WERI-Rb-1 (cell line): ENCODE measurements at regions not wholly inside any gene's neighbourhood (a gene's known extent, or its start where the extent isn't known, plus 50 kb on each side); places are given as distances from the start of the nearest gene placed in this dataset.

ENCODE experiments used
- DNase-seq: peaks from one replicate; pipeline ENCODE4 v3.0.0-alpha.2; 2020
- H3K27ac ChIP-seq: fragments of 250-450 bp; sonication (Bioruptor Pico); 2 replicates; pipeline ENCODE4 v1.5.1; 2020; ENCODE audit warnings: mild to moderate bottlenecking, moderate library complexity
- H3K27me3 ChIP-seq: fragments of 250-450 bp; sonication (Bioruptor Pico); 2 replicates; pipeline ENCODE4 v1.5.1; 2021; ENCODE audit warnings: mild to moderate bottlenecking, low read depth, moderate library complexity; ENCODE audit not compliant: insufficient read depth, severe bottlenecking
- H3K36me3 ChIP-seq: fragments of 250-450 bp; sonication (Bioruptor Pico); 2 replicates; pipeline ENCODE4 v1.5.1; 2020; ENCODE audit warnings: mild to moderate bottlenecking, moderate library complexity
- H3K4me3 ChIP-seq: 2 replicates; pipeline ENCODE4 v1.5.1; 2011; ENCODE audit warnings: low read depth, mild to moderate bottlenecking, control low read depth, low read length
- H3K9me3 ChIP-seq: fragments of 250-450 bp; sonication (Bioruptor Pico); 2 replicates; pipeline ENCODE4 v1.5.1; 2021; ENCODE audit warnings: mild to moderate bottlenecking, moderate library complexity; ENCODE audit not compliant: severe bottlenecking
- CTCF ChIP-seq: IDR thresholded peaks from 2 replicates; pipeline ENCODE4 v1.5.1; 2011; ENCODE audit warnings: low read depth, mild to moderate bottlenecking, control low read depth, inconsistent platforms, low read length

- no peak for DNase-seq
- Histone ChIP-seq H3K36me3 (no peaks in the 10 kb centered on the region), H3K9me3 (no peaks in the 10 kb centered on the region), H3K4me3 (no peak overlapping the region), H3K27me3 (no peaks in the 10 kb centered on the region), H3K27ac (no peak overlapping the region)
- no peak for TF ChIP-seq CTCF
Measured at GRCh38 chr1:163799190-163799805, 477.5 kb downstream of the NUF2 start.

GRCh38 chr1:163807331-163808049 lies 485.7 kb downstream of the NUF2 start:
- H3K36me3 ChIP-seq: no peaks in the 10 kb centered on the region
- TF ChIP-seq CTCF: no peak
- no peak for DNase-seq
- H3K27me3 ChIP-seq: no peaks in the 10 kb centered on the region
- no peak overlapping the region for H3K4me3 ChIP-seq
- H3K27ac ChIP-seq: no peak overlapping the region
- H3K9me3 ChIP-seq: no peaks in the 10 kb centered on the region

GRCh38 chr1:163813251-163813650 lies 491.5 kb downstream of the NUF2 start:
- Histone ChIP-seq H3K27ac (no peak overlapping the region), H3K27me3 (no peaks in the 10 kb centered on the region), H3K36me3 (no peaks in the 10 kb centered on the region), H3K9me3 (peaks cover 10% of the 10 kb centered on the region), H3K4me3 (no peak overlapping the region)
- TF ChIP-seq CTCF: no peak
- DNase-seq: no peak

GRCh38 chr1:163820226-163820625 lies 498.5 kb downstream of the NUF2 start:
- H3K4me3 ChIP-seq: no peak overlapping the region
- no peaks in the 10 kb centered on the region for H3K27me3 ChIP-seq
- TF ChIP-seq CTCF: no peak
- H3K27ac ChIP-seq: no peak overlapping the region
- DNase-seq: no peak
- no peaks in the 10 kb centered on the region for H3K36me3 ChIP-seq
- H3K9me3 ChIP-seq: peaks cover 2% of the 10 kb centered on the region

GRCh38 chr1:163820766-163821165 lies 499.0 kb downstream of the NUF2 start:
- Histone ChIP-seq H3K4me3 (no peak overlapping the region), H3K27ac (no peak overlapping the region), H3K9me3 (peaks cover 2% of the 10 kb centered on the region), H3K27me3 (no peaks in the 10 kb centered on the region), H3K36me3 (no peaks in the 10 kb centered on the region)
- no peak for DNase-seq
- no peak for TF ChIP-seq CTCF
